K562 (cell line): ENCODE measurements at regions not wholly inside any gene's neighbourhood (a gene's known extent, or its start where the extent isn't known, plus 50 kb on each side); places are given as distances from the start of the nearest gene placed in this dataset.

Experiments
- ATAC-seq: fragments of 200-7000 bp; cut with Tn5 transposase; 3 replicates; pipeline ENCODE4 v1.9.1; 2020; ENCODE audit warnings: moderate library complexity
- BruUV-seq: library from RNA; stranded (reverse); fragments of 400-500 nt; replicated peaks from 2 replicates; lab custom pipeline; 2021; lab: Mats Ljungman, UMichigan
- CTCF ChIA-PET: fragments of 300-600 bp; formaldehyde crosslinking; extraction: SDS; loops from one replicate; lab custom pipeline; 2021; ENCODE audit warnings: low intra/inter-chr PET ratio; lab: Yijun Ruan, JAX
- POLR2A ChIA-PET: fragments of 300-600, 350-650 bp; sonication (Branson Sonifier 250); formaldehyde crosslinking; extraction: SDS; loops from one replicate; lab custom pipeline; 2021; ENCODE audit warnings: antibody characterized with exemption, inconsistent platforms; lab: Yijun Ruan, JAX
- DNase-seq, 4 experiments: peaks; one replicate each; pipeline versions ENCODE4 v3.0.0 to v3.0.0-alpha.2; 2011 to 2018; ENCODE audit warnings: low spot score in 3 of 4, mixed read lengths in 3 of 4; ENCODE audit errors: extremely low read depth in 1 of 4
- FAIRE-seq: peaks from 2 replicates; lab custom pipeline; 2011; peaks lifted over from hg19 to GRCh38; lab: Jason Lieb, UNC
- H2AFZ ChIP-seq: 2 replicates; pipeline ENCODE4 v1.6.0; 2011; ENCODE audit warnings: low read depth, low read length, control low read depth, inconsistent platforms
- H3K27ac ChIP-seq: fragments of 200-600 bp; 3 replicates; pipeline ENCODE4 v1.8.0; 2011; ENCODE audit warnings: low read depth, mild to moderate bottlenecking, control low read depth, inconsistent platforms, low read length, moderate library complexity, mixed read lengths; ENCODE audit errors: extremely low read depth
- H3K27me3 ChIP-seq, 2 experiments: fragments of 300-600 bp in 1 of 2; 2 replicates in 1 of 2; 3 replicates in 1 of 2; pipeline versions ENCODE4 v1.6.0 to v1.8.0; 2011; ENCODE audit warnings: inconsistent platforms in 2 of 2, low read length in 2 of 2, mild to moderate bottlenecking in 1 of 2, mixed read lengths in 1 of 2, moderate library complexity in 1 of 2; ENCODE audit not compliant: control insufficient read depth in 2 of 2, insufficient read depth in 2 of 2
- H3K36me3 ChIP-seq: fragments of 300-600 bp; 3 replicates; pipeline ENCODE4 v1.8.0; 2011; ENCODE audit warnings: mild to moderate bottlenecking, low read length, inconsistent platforms; ENCODE audit not compliant: control insufficient read depth, insufficient read depth
- H3K4me1 ChIP-seq, 2 experiments: fragments of 200-600 bp in 1 of 2; replicated peaks in 1 of 2; 2 replicates in 1 of 2; 3 replicates in 1 of 2; pipeline versions ENCODE4 v1.5.1 to v1.8.0; 2011; ENCODE audit warnings: inconsistent platforms in 2 of 2, low read length in 2 of 2, mild to moderate bottlenecking in 1 of 2, mixed read lengths in 1 of 2, moderate library complexity in 1 of 2; ENCODE audit not compliant: control insufficient read depth in 2 of 2, insufficient read depth in 2 of 2
- H3K4me2 ChIP-seq: 2 replicates; pipeline ENCODE4 v1.6.1; 2011; ENCODE audit warnings: low read length, control low read depth, inconsistent platforms, mixed read lengths; ENCODE audit not compliant: insufficient read depth
- H3K4me3 ChIP-seq: fragments of 200-600 bp; sonication (generic), shearing (Covaris generic); 2 replicates; pipeline ENCODE4 v1.5.1; 2016; ENCODE audit warnings: control low read depth, inconsistent platforms
- H3K79me2 ChIP-seq: fragments of 200-600 bp; 3 replicates; pipeline ENCODE4 v1.8.0; 2011; ENCODE audit warnings: low read length, inconsistent platforms; ENCODE audit not compliant: control insufficient read depth, insufficient read depth
- H3K9ac ChIP-seq, 2 experiments: 2 replicates each; pipeline versions ENCODE4 v1.6.0 to v1.6.1; 2011; ENCODE audit warnings: low read depth in 2 of 2, low read length in 2 of 2, control low read depth in 1 of 2, inconsistent platforms in 1 of 2, mild to moderate bottlenecking in 1 of 2, mixed read lengths in 1 of 2; ENCODE audit not compliant: insufficient read depth in 1 of 2
- H3K9me1 ChIP-seq: one replicate; pipeline ENCODE4 v1.6.0; 2011; ENCODE audit warnings: inconsistent platforms, mild to moderate bottlenecking, low read length, moderate library complexity; ENCODE audit not compliant: control insufficient read depth, insufficient read depth
- H3K9me3 ChIP-seq: replicated peaks from 2 replicates; pipeline ENCODE4 v1.5.1; 2011; ENCODE audit warnings: low read depth, low read length, inconsistent platforms; ENCODE audit not compliant: control insufficient read depth, insufficient read depth
- H4K20me1 ChIP-seq: replicated peaks from 2 replicates; pipeline ENCODE4 v1.6.1; 2011; ENCODE audit warnings: low read length, inconsistent platforms, mixed read lengths; ENCODE audit not compliant: control insufficient read depth, insufficient read depth
- AFF1 ChIP-seq, 2 experiments: fragments of 450-650 bp; IDR thresholded peaks; 2 replicates each; pipeline ENCODE4 v1.6.1; 2018; ENCODE audit warnings: mild to moderate bottlenecking in 2 of 2, low read depth in 1 of 2; ENCODE audit not compliant: partially characterized antibody in 2 of 2
- CTBP1 ChIP-seq: fragments of 450-650 bp; IDR thresholded peaks from 2 replicates; pipeline ENCODE4 v1.6.1; 2016; ENCODE audit warnings: borderline replicate concordance
- DACH1 ChIP-seq: fragments of 450-650 bp; IDR thresholded peaks from 2 replicates; pipeline ENCODE4 v1.6.1; 2018; ENCODE audit not compliant: partially characterized antibody
- FOXA1 ChIP-seq: fragments of 450-650 bp; IDR thresholded peaks from 2 replicates; pipeline ENCODE4 v1.6.1; 2016; ENCODE audit warnings: mild to moderate bottlenecking, borderline replicate concordance
- GMEB1 ChIP-seq: fragments of 250-450 bp; sonication (Bioruptor Pico); IDR thresholded peaks from 2 replicates; pipeline ENCODE4 v1.4.0; 2020; ENCODE audit warnings: mild to moderate bottlenecking
- HDAC3 ChIP-seq: fragments of 450-650 bp; IDR thresholded peaks from 2 replicates; pipeline ENCODE4 v1.6.1; 2018; ENCODE audit warnings: borderline replicate concordance, mild to moderate bottlenecking, moderate library complexity; ENCODE audit not compliant: partially characterized antibody
- NCOA2 ChIP-seq, 2 experiments: fragments of 450-650 bp; IDR thresholded peaks; 2 replicates each; pipeline ENCODE4 v1.6.1; 2018; ENCODE audit warnings: mild to moderate bottlenecking in 2 of 2, moderate library complexity in 1 of 2; ENCODE audit not compliant: partially characterized antibody in 2 of 2
- PHF8 ChIP-seq: fragments of 200-600 bp; sonication (generic); IDR thresholded peaks from 2 replicates; pipeline ENCODE4 v1.6.1; 2012; ENCODE audit warnings: mixed run types, mild to moderate bottlenecking, inconsistent platforms, low read length, moderate library complexity, borderline replicate concordance
- RB1 ChIP-seq: fragments of 450-650 bp; IDR thresholded peaks from 2 replicates; pipeline ENCODE4 v1.6.1; 2017; ENCODE audit warnings: low read depth, mild to moderate bottlenecking
- TCF15 ChIP-seq: fragments of 250-450 bp; sonication (Bioruptor Pico); IDR thresholded peaks from 2 replicates; pipeline ENCODE4 v1.8.0; 2022; ENCODE audit warnings: moderate library complexity, mild to moderate bottlenecking, inconsistent platforms
- TRIM25 ChIP-seq: fragments of 450-650 bp; IDR thresholded peaks from 2 replicates; pipeline ENCODE4 v1.7.0; 2016; ENCODE audit warnings: borderline replicate concordance
- ZBED1 ChIP-seq: IDR thresholded peaks from 2 replicates; pipeline ENCODE4 v1.6.1; 2014
- ZNF197 ChIP-seq: fragments of 200-800 bp; sonication (Bioruptor generic); IDR thresholded peaks from 2 replicates; pipeline ENCODE4 v1.6.1; 2016; ENCODE audit warnings: low read depth, missing genetic modification characterization, missing compliant biosample characterization
- ZNF324 ChIP-seq: fragments of 250-450 bp; sonication (Bioruptor Pico); IDR thresholded peaks from 2 replicates; pipeline ENCODE4 v1.4.0; 2020; ENCODE audit warnings: mild to moderate bottlenecking
- ZNF830 ChIP-seq: fragments of 250-450 bp; sonication (Bioruptor Pico); IDR thresholded peaks from 2 replicates; pipeline ENCODE4 v1.5.0; 2021; ENCODE audit warnings: mild to moderate bottlenecking
- WGBS: fragments of 100-300 bp; shearing (Covaris generic); methylation state at CpG from one replicate; pipeline ENCODE4 v1.1.6; 2016; ENCODE audit warnings: low coverage, mixed read lengths; ENCODE audit not compliant: insufficient coverage; ENCODE audit errors: missing lambda C conversion rate; 5-methylcytosine and 5-hydroxymethylcytosine counted together
- in situ Hi-C: fragments of 300-500 bp; cut with MboI; formaldehyde crosslinking; loops from 4 replicates; pipeline ENCODE4 v1.15.0; 2018; ENCODE audit warnings: inconsistent platforms, mixed read lengths
- intact Hi-C: fragments of 100-400 bp; cut with micrococcal nuclease; formaldehyde crosslinking; loops from 2 replicates; pipeline ENCODE4 v1.14.2; 2022

- TF ChIP-seq GMEB1 (CRISPR knock-in tag), result no peak
- TF ChIP-seq ZNF830 (CRISPR knock-in tag), result no peak
- no peak for TF ChIP-seq ZNF324 (CRISPR knock-in tag)
- TF ChIP-seq NCOA2 (IDR thresholded peaks at IDR 0.05; ENCODE audit: partially characterized antibody in 2 of 2), result no peak
- no peak for TF ChIP-seq PHF8
- TF ChIP-seq ZBED1, result no peak
Observed at GRCh38 chr6:145305670-145306069, 429.6 kb downstream of the EPM2A start (continued).

- Histone ChIP-seq H3K36me3 (no peaks in the 10 kb centered on the region), H3K27ac (no peak overlapping the region), H2AFZ (no peak overlapping the region), H3K27me3 (no peaks in the 10 kb centered on the region), H3K4me2 (no peak overlapping the region), H3K79me2 (no peaks in the 10 kb centered on the region), H3K9me3 (peaks cover 4% of the 10 kb centered on the region; the same call in 1 of the 2 replicates), H3K4me1 (no peaks in the 10 kb centered on the region), H4K20me1 (no peaks in the 10 kb centered on the region), H3K9me1 (no peaks in the 10 kb centered on the region), H3K4me3 (no peak overlapping the region), H3K9ac (no peak overlapping the region)
- POLR2A ChIA-PET, result no interaction called here
- FAIRE-seq (no peak), DNase-seq (no peak), ATAC-seq (no peak)
- CTCF ChIA-PET, result no interaction called here
- under 1% methylated on average over 5 of the region's 5 CpGs for WGBS
- intact Hi-C loops, result no loop called here
- BruUV-seq, result no TSS peak
- in situ Hi-C loops, result no loop called here
- no peak for TF ChIP-seq ZNF197 (CRISPR knock-in tag)
- no peak for TF ChIP-seq TCF15 (CRISPR knock-in tag)
- no peak for TF ChIP-seq TRIM25
- TF ChIP-seq FOXA1, result no peak
- TF ChIP-seq RB1, result no peak
- no peak for TF ChIP-seq CTBP1
- no peak for TF ChIP-seq HDAC3
- TF ChIP-seq AFF1 (IDR thresholded peaks at IDR 0.05; ENCODE audit: low read depth in 1 of 2, partially characterized antibody in 2 of 2), result no peak
- TF ChIP-seq DACH1, result no peak
Observed at GRCh38 chr6:145306489-145306888, 428.8 kb downstream of the EPM2A start.
